ENCODE measurements at regions not wholly inside any gene's neighbourhood (a gene's known extent, or its start where the extent isn't known, plus 50 kb on each side); places are given as distances from the start of the nearest gene placed in this dataset.

DNA sequence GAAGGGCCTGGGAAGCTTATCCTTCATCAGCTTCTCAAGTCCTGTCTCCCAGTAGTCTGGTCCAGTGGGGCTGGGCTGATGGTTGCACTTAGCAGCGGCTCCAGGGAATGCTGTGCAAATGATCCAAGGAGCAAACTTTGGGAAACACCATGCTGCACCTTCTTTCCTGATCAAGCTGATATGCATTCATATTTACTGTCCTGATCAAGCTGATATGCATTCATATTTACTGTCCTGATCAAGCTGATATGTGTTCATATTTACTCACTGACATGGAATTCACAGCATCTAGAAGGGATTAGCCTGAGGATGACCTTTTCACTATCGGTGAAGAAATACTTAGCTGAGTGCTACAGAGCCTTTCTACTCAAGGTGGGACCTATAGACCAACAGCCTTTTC, 330.7 kb downstream of the BMPER start:
- Histone ChIP-seq H3K9me2 (replicated peaks; ENCODE audit: low read length) (no peaks in the 10 kb centered on the region), H3K27me3 (ENCODE audit: low read length) (peaks cover 10% of the 10 kb centered on the region), H3K79me2 (ENCODE audit: low read length) (no peaks in the 10 kb centered on the region), H3K4me2 (ENCODE audit: low read length) (no peak overlapping the region), H3K27ac (ENCODE audit: low read length) (no peak overlapping the region), H3K4me1 (ENCODE audit: insufficient read depth, low read length) (no peaks in the 10 kb centered on the region), H3K36me3 (ENCODE audit: low read depth, low read length) (no peaks in the 10 kb centered on the region), H3K9ac (ENCODE audit: low read length) (no peak overlapping the region), H3K9me3 (ENCODE audit: low read length) (no peaks in the 10 kb centered on the region), H2AFZ (ENCODE audit: low read length) (no peak overlapping the region), H3F3A (ENCODE audit: low read length, unreplicated experiment) (no peaks in the 10 kb centered on the region), H4K20me1 (ENCODE audit: low read length) (no peaks in the 10 kb centered on the region), H3K4me3 (ENCODE audit: low read length) (no peak overlapping the region)
- DNase-seq (no peak), ATAC-seq (no peak)
- no TSS peak for BruUV-seq (replicated peaks)
- TF ChIP-seq, protein P1, sequence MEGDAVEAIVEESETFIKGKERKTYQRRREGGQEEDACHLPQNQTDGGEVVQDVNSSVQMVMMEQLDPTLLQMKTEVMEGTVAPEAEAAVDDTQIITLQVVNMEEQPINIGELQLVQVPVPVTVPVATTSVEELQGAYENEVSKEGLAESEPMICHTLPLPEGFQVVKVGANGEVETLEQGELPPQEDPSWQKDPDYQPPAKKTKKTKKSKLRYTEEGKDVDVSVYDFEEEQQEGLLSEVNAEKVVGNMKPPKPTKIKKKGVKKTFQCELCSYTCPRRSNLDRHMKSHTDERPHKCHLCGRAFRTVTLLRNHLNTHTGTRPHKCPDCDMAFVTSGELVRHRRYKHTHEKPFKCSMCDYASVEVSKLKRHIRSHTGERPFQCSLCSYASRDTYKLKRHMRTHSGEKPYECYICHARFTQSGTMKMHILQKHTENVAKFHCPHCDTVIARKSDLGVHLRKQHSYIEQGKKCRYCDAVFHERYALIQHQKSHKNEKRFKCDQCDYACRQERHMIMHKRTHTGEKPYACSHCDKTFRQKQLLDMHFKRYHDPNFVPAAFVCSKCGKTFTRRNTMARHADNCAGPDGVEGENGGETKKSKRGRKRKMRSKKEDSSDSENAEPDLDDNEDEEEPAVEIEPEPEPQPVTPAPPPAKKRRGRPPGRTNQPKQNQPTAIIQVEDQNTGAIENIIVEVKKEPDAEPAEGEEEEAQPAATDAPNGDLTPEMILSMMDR (conservative IDR thresholded peaks at IDR 0.05; ENCODE audit: low read depth, low read length): no peak
- TF ChIP-seq EZH2phosphoT487 (IDR thresholded peaks at IDR 0.05; ENCODE audit: borderline replicate concordance, low read length) (no peak), EZH2 (IDR thresholded peaks at IDR 0.05; ENCODE audit: low read length, unreplicated experiment) (no peak)
- intact Hi-C loops (cut with micrococcal nuclease): no loop called here
- ChIA-PET POLR2A (ENCODE audit: unreplicated experiment) (no interaction called here), CTCF (no interaction called here)

DNA sequence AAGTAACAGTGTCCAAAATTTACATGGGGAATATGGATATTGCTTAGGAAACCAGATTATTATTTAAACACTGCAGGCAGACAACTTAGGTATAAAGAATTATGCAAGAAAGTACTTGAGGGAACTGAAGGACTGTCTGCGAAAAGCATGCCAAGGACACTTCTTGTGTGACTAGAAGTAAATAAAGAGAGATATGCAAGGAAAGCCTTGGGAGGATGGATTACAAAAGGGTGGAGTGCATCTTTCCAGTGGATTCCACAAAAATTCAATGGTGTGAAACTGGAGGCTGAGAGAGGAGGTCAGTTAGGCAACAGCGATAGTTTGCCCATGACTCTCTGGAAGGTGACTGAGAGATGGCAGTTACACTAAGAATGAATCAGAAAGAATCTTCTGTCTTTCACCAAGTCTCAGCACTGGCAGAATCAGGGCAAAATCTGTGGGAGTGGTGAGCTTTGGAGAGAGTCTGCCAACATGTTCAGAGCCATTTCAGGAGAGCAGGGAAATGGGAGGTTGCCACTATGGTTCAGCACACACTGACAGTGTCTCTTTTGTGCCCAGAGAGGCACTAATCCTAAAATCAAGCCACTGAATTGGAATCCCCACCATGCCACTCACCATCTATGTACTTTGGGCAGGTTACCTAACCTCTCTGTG, 331.6 kb downstream of the BMPER start:
- Histone ChIP-seq H4K20me1 (ENCODE audit: low read length) (no peaks in the 10 kb centered on the region), H3K4me2 (ENCODE audit: low read length) (no peak overlapping the region), H3K9me3 (ENCODE audit: low read length) (no peaks in the 10 kb centered on the region), H3K36me3 (ENCODE audit: low read depth, low read length) (no peaks in the 10 kb centered on the region), H3K27ac (ENCODE audit: low read length) (no peak overlapping the region), H3K4me3 (ENCODE audit: low read length) (no peak overlapping the region), H3K79me2 (ENCODE audit: low read length) (no peaks in the 10 kb centered on the region), H3K9ac (ENCODE audit: low read length) (no peak overlapping the region), H2AFZ (ENCODE audit: low read length) (no peak overlapping the region), H3K4me1 (ENCODE audit: insufficient read depth, low read length) (no peaks in the 10 kb centered on the region), H3F3A (ENCODE audit: low read length, unreplicated experiment) (no peaks in the 10 kb centered on the region), H3K27me3 (ENCODE audit: low read length) (peaks cover 11% of the 10 kb centered on the region), H3K9me2 (replicated peaks; ENCODE audit: low read length) (no peaks in the 10 kb centered on the region)
- ATAC-seq: no peak
- TF ChIP-seq, protein P1 (conservative IDR thresholded peaks at IDR 0.05; ENCODE audit: low read depth, low read length): no peak
- TF ChIP-seq EZH2 (IDR thresholded peaks at IDR 0.05; ENCODE audit: low read length, unreplicated experiment) (no peak), EZH2phosphoT487 (IDR thresholded peaks at IDR 0.05; ENCODE audit: borderline replicate concordance, low read length) (no peak)
- BruUV-seq (replicated peaks): no TSS peak
- CTCF ChIA-PET: no interaction called here
- DNase-seq: no peak
- intact Hi-C loops (cut with micrococcal nuclease): no loop called here
- POLR2A ChIA-PET (ENCODE audit: unreplicated experiment): no interaction called here

DNA sequence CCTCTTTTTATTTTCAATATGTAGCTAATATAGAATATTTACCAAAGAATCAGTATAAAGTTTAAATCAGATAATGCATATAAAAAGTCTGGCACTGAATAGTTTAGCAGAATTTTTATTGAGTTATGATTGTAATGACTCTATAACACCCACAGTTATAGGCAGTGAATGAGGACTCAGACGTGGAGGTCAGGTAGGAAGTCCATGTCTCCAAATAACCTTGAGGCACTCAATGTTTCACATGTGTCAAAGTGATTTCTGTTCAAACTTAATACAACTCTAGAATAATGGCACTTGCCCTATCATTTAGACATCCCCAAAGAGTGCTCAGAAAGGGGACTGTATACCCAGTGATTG, 332.1 kb downstream of the BMPER start:
- no peak overlapping the region for H3K9ac ChIP-seq (ENCODE audit: low read length)
- DNase-seq (no peak), ATAC-seq (no peak)
- ChIA-PET POLR2A (ENCODE audit: unreplicated experiment) (no interaction called here), CTCF (no interaction called here)
- H3K9me2 ChIP-seq (replicated peaks; ENCODE audit: low read length): no peaks in the 10 kb centered on the region
- H3K4me2 ChIP-seq (ENCODE audit: low read length): no peak overlapping the region
- no peak overlapping the region for H3K27ac ChIP-seq (ENCODE audit: low read length)
- H3F3A ChIP-seq (ENCODE audit: low read length, unreplicated experiment): no peaks in the 10 kb centered on the region
- no peaks in the 10 kb centered on the region for H3K36me3 ChIP-seq (ENCODE audit: low read depth, low read length)
- H3K4me1 ChIP-seq (ENCODE audit: insufficient read depth, low read length): no peaks in the 10 kb centered on the region
- TF ChIP-seq EZH2 (IDR thresholded peaks at IDR 0.05; ENCODE audit: low read length, unreplicated experiment) (no peak), EZH2phosphoT487 (IDR thresholded peaks at IDR 0.05; ENCODE audit: borderline replicate concordance, low read length) (no peak)
- TF ChIP-seq, protein P1 (conservative IDR thresholded peaks at IDR 0.05; ENCODE audit: low read depth, low read length): no peak
- H3K9me3 ChIP-seq (ENCODE audit: low read length): no peaks in the 10 kb centered on the region
- intact Hi-C loops (cut with micrococcal nuclease): no loop called here
- H4K20me1 ChIP-seq (ENCODE audit: low read length): no peaks in the 10 kb centered on the region
- H3K27me3 ChIP-seq (ENCODE audit: low read length): peaks cover 11% of the 10 kb centered on the region
- H2AFZ ChIP-seq (ENCODE audit: low read length): no peak overlapping the region
- no peaks in the 10 kb centered on the region for H3K79me2 ChIP-seq (ENCODE audit: low read length)
- H3K4me3 ChIP-seq (ENCODE audit: low read length): no peak overlapping the region
- BruUV-seq (replicated peaks): no TSS peak

Measured in PC-3 (cell line).